ENCODE measurements at regions not wholly inside any gene's neighbourhood (a gene's known extent, or its start where the extent isn't known, plus 50 kb on each side); places are given as distances from the start of the nearest gene placed in this dataset.

GRCh38 chr13:103812971-103813370, 746.8 kb upstream of the SLC10A2 start:
- H3K9ac ChIP-seq (ENCODE audit: low read length in 5 of 5) = no peak overlapping the region
- no peaks in the 10 kb centered on the region for H3K9me3 ChIP-seq (ENCODE audit: control insufficient read depth in 5 of 5, low read length in 5 of 5)
- H3K36me3 ChIP-seq (ENCODE audit: control insufficient read depth in 5 of 5, insufficient read depth in 5 of 5, low read length in 5 of 5) = no peaks in the 10 kb centered on the region
- H3K4me1 ChIP-seq (ENCODE audit: control insufficient read depth in 5 of 5, insufficient read depth in 5 of 5, low read length in 5 of 5) = no peaks in the 10 kb centered on the region
- H3K27ac ChIP-seq (ENCODE audit: low read depth, low read length) = no peak overlapping the region
- no peaks in the 10 kb centered on the region for H3K27me3 ChIP-seq (ENCODE audit: control insufficient read depth in 5 of 5, insufficient read depth in 4 of 5, low read length in 5 of 5)
- no peak overlapping the region for H3K4me3 ChIP-seq (ENCODE audit: low read depth in 1 of 5, low read length in 5 of 5)

- Histone ChIP-seq H3K36me3 (ENCODE audit: control insufficient read depth in 5 of 5, insufficient read depth in 5 of 5, low read length in 5 of 5) (no peaks in the 10 kb centered on the region), H3K9me3 (ENCODE audit: control insufficient read depth in 5 of 5, low read length in 5 of 5) (no peaks in the 10 kb centered on the region), H3K27me3 (ENCODE audit: control insufficient read depth in 5 of 5, insufficient read depth in 4 of 5, low read length in 5 of 5) (no peaks in the 10 kb centered on the region), H3K4me3 (ENCODE audit: low read depth in 1 of 5, low read length in 5 of 5) (no peak overlapping the region), H3K27ac (ENCODE audit: low read depth, low read length) (no peak overlapping the region), H3K9ac (ENCODE audit: low read length in 5 of 5) (no peak overlapping the region), H3K4me1 (ENCODE audit: control insufficient read depth in 5 of 5, insufficient read depth in 5 of 5, low read length in 5 of 5) (no peaks in the 10 kb centered on the region)
Measured at GRCh38 chr13:103812558-103812957, 746.3 kb upstream of the SLC10A2 start.

GRCh38 chr13:103810026-103810425, 743.8 kb upstream of the SLC10A2 start:
- H3K27ac ChIP-seq (ENCODE audit: low read depth, low read length) = no peak overlapping the region
- no peaks in the 10 kb centered on the region for H3K27me3 ChIP-seq (ENCODE audit: control insufficient read depth in 5 of 5, insufficient read depth in 4 of 5, low read length in 5 of 5)
- no peak overlapping the region for H3K4me3 ChIP-seq (ENCODE audit: low read depth in 1 of 5, low read length in 5 of 5)
- no peak overlapping the region for H3K9ac ChIP-seq (ENCODE audit: low read length in 5 of 5)
- no peaks in the 10 kb centered on the region for H3K36me3 ChIP-seq (ENCODE audit: control insufficient read depth in 5 of 5, insufficient read depth in 5 of 5, low read length in 5 of 5)
- no peaks in the 10 kb centered on the region for H3K4me1 ChIP-seq (ENCODE audit: control insufficient read depth in 5 of 5, insufficient read depth in 5 of 5, low read length in 5 of 5)
- H3K9me3 ChIP-seq (ENCODE audit: control insufficient read depth in 5 of 5, low read length in 5 of 5) = no peaks in the 10 kb centered on the region

- H3K27me3 ChIP-seq (ENCODE audit: control insufficient read depth in 5 of 5, insufficient read depth in 4 of 5, low read length in 5 of 5) = no peaks in the 10 kb centered on the region
- no peak overlapping the region for H3K9ac ChIP-seq (ENCODE audit: low read length in 5 of 5)
- no peaks in the 10 kb centered on the region for H3K36me3 ChIP-seq (ENCODE audit: control insufficient read depth in 5 of 5, insufficient read depth in 5 of 5, low read length in 5 of 5)
- H3K4me3 ChIP-seq (ENCODE audit: low read depth in 1 of 5, low read length in 5 of 5) = no peak overlapping the region
- no peaks in the 10 kb centered on the region for H3K9me3 ChIP-seq (ENCODE audit: control insufficient read depth in 5 of 5, low read length in 5 of 5)
- H3K27ac ChIP-seq (ENCODE audit: low read depth, low read length) = no peak overlapping the region
- no peaks in the 10 kb centered on the region for H3K4me1 ChIP-seq (ENCODE audit: control insufficient read depth in 5 of 5, insufficient read depth in 5 of 5, low read length in 5 of 5)
Measured at GRCh38 chr13:103805771-103806170, 739.6 kb upstream of the SLC10A2 start.

- Histone ChIP-seq H3K36me3 (ENCODE audit: control insufficient read depth in 5 of 5, insufficient read depth in 5 of 5, low read length in 5 of 5) (no peaks in the 10 kb centered on the region), H3K4me3 (ENCODE audit: low read depth in 1 of 5, low read length in 5 of 5) (no peak overlapping the region), H3K27me3 (ENCODE audit: control insufficient read depth in 5 of 5, insufficient read depth in 4 of 5, low read length in 5 of 5) (no peaks in the 10 kb centered on the region), H3K9me3 (ENCODE audit: control insufficient read depth in 5 of 5, low read length in 5 of 5) (no peaks in the 10 kb centered on the region), H3K27ac (ENCODE audit: low read depth, low read length) (no peak overlapping the region), H3K9ac (ENCODE audit: low read length in 5 of 5) (no peak overlapping the region), H3K4me1 (ENCODE audit: control insufficient read depth in 5 of 5, insufficient read depth in 5 of 5, low read length in 5 of 5) (no peaks in the 10 kb centered on the region)
Measured at GRCh38 chr13:103803349-103803748, 737.1 kb upstream of the SLC10A2 start.

- H3K4me3 ChIP-seq (ENCODE audit: low read depth in 1 of 5, low read length in 5 of 5) = no peak overlapping the region
- H3K27ac ChIP-seq (ENCODE audit: low read depth, low read length) = no peak overlapping the region
- H3K27me3 ChIP-seq (ENCODE audit: control insufficient read depth in 5 of 5, insufficient read depth in 4 of 5, low read length in 5 of 5) = no peaks in the 10 kb centered on the region
- no peak overlapping the region for H3K9ac ChIP-seq (ENCODE audit: low read length in 5 of 5)
- no peaks in the 10 kb centered on the region for H3K9me3 ChIP-seq (ENCODE audit: control insufficient read depth in 5 of 5, low read length in 5 of 5)
- no peaks in the 10 kb centered on the region for H3K36me3 ChIP-seq (ENCODE audit: control insufficient read depth in 5 of 5, insufficient read depth in 5 of 5, low read length in 5 of 5)
- no peaks in the 10 kb centered on the region for H3K4me1 ChIP-seq (ENCODE audit: control insufficient read depth in 5 of 5, insufficient read depth in 5 of 5, low read length in 5 of 5)
Measured at GRCh38 chr13:103799028-103799427, 732.8 kb upstream of the SLC10A2 start.

GRCh38 chr13:103795892-103796478, 729.8 kb upstream of the SLC10A2 start:
- Histone ChIP-seq H3K9me3 (ENCODE audit: control insufficient read depth in 5 of 5, low read length in 5 of 5) (no peaks in the 10 kb centered on the region), H3K4me3 (ENCODE audit: low read depth in 1 of 5, low read length in 5 of 5) (no peak overlapping the region), H3K27me3 (ENCODE audit: control insufficient read depth in 5 of 5, insufficient read depth in 4 of 5, low read length in 5 of 5) (no peaks in the 10 kb centered on the region), H3K4me1 (ENCODE audit: control insufficient read depth in 5 of 5, insufficient read depth in 5 of 5, low read length in 5 of 5) (no peaks in the 10 kb centered on the region), H3K36me3 (ENCODE audit: control insufficient read depth in 5 of 5, insufficient read depth in 5 of 5, low read length in 5 of 5) (no peaks in the 10 kb centered on the region), H3K9ac (ENCODE audit: low read length in 5 of 5) (no peak overlapping the region), H3K27ac (ENCODE audit: low read depth, low read length) (no peak overlapping the region)

- no peak overlapping the region for H3K27ac ChIP-seq (ENCODE audit: low read depth, low read length)
- no peaks in the 10 kb centered on the region for H3K4me1 ChIP-seq (ENCODE audit: control insufficient read depth in 5 of 5, insufficient read depth in 5 of 5, low read length in 5 of 5)
- H3K4me3 ChIP-seq (ENCODE audit: low read depth in 1 of 5, low read length in 5 of 5) = no peak overlapping the region
- no peaks in the 10 kb centered on the region for H3K36me3 ChIP-seq (ENCODE audit: control insufficient read depth in 5 of 5, insufficient read depth in 5 of 5, low read length in 5 of 5)
- no peak overlapping the region for H3K9ac ChIP-seq (ENCODE audit: low read length in 5 of 5)
- no peaks in the 10 kb centered on the region for H3K9me3 ChIP-seq (ENCODE audit: control insufficient read depth in 5 of 5, low read length in 5 of 5)
- no peaks in the 10 kb centered on the region for H3K27me3 ChIP-seq (ENCODE audit: control insufficient read depth in 5 of 5, insufficient read depth in 4 of 5, low read length in 5 of 5)
Measured at GRCh38 chr13:103794526-103794925, 728.3 kb upstream of the SLC10A2 start.

- no peaks in the 10 kb centered on the region for H3K4me1 ChIP-seq (ENCODE audit: control insufficient read depth in 5 of 5, insufficient read depth in 5 of 5, low read length in 5 of 5)
- no peaks in the 10 kb centered on the region for H3K36me3 ChIP-seq (ENCODE audit: control insufficient read depth in 5 of 5, insufficient read depth in 5 of 5, low read length in 5 of 5)
- H3K27ac ChIP-seq (ENCODE audit: low read depth, low read length) = no peak overlapping the region
- no peak overlapping the region for H3K9ac ChIP-seq (ENCODE audit: low read length in 5 of 5)
- H3K27me3 ChIP-seq (ENCODE audit: control insufficient read depth in 5 of 5, insufficient read depth in 4 of 5, low read length in 5 of 5) = no peaks in the 10 kb centered on the region
- H3K4me3 ChIP-seq (ENCODE audit: low read depth in 1 of 5, low read length in 5 of 5) = no peak overlapping the region
- H3K9me3 ChIP-seq (ENCODE audit: control insufficient read depth in 5 of 5, low read length in 5 of 5) = no peaks in the 10 kb centered on the region
Measured at GRCh38 chr13:103788061-103788652, 721.9 kb upstream of the SLC10A2 start.

- Histone ChIP-seq H3K27ac (ENCODE audit: low read depth, low read length) (no peak overlapping the region), H3K9ac (ENCODE audit: low read length in 5 of 5) (no peak overlapping the region), H3K27me3 (ENCODE audit: control insufficient read depth in 5 of 5, insufficient read depth in 4 of 5, low read length in 5 of 5) (no peaks in the 10 kb centered on the region), H3K36me3 (ENCODE audit: control insufficient read depth in 5 of 5, insufficient read depth in 5 of 5, low read length in 5 of 5) (no peaks in the 10 kb centered on the region), H3K4me1 (ENCODE audit: control insufficient read depth in 5 of 5, insufficient read depth in 5 of 5, low read length in 5 of 5) (no peaks in the 10 kb centered on the region), H3K4me3 (ENCODE audit: low read depth in 1 of 5, low read length in 5 of 5) (no peak overlapping the region), H3K9me3 (ENCODE audit: control insufficient read depth in 5 of 5, low read length in 5 of 5) (peaks cover 0 to 3% (median 2%) of the 10 kb centered on the region in 5 donors)
Measured at GRCh38 chr13:103772576-103772975, 706.4 kb upstream of the SLC10A2 start.

All from subcutaneous abdominal adipose tissue (tissue), 5 donors.